Lung (tissue), 11 donors: ENCODE measurements at regions not wholly inside any gene's neighbourhood (a gene's known extent, or its start where the extent isn't known, plus 50 kb on each side); places are given as distances from the start of the nearest gene placed in this dataset.

Experiments
- ATAC-seq: fragments of 200-7000 bp; cut with Tn5 transposase; one replicate; pipeline ENCODE4 v1.9.1; 2020; ENCODE audit warnings: moderate number of reproducible peaks; ENCODE audit not compliant: insufficient read depth, low FRiP score
- DNase-seq, 3 donors: peaks; one replicate each; pipeline ENCODE4 v3.0.0-alpha.2; 2013 to 2017
- H3K27ac ChIP-seq, 2 donors: one replicate each; pipeline ENCODE4 v1.5.1; 2013; ENCODE audit warnings: mild to moderate bottlenecking in 2 of 2, moderate library complexity in 2 of 2, control low read depth in 1 of 2, inconsistent platforms in 1 of 2, low read depth in 1 of 2, low read length in 1 of 2
- H3K27me3 ChIP-seq, 3 donors: one replicate each; pipeline ENCODE4 v1.5.1; 2013; ENCODE audit warnings: low read length in 2 of 3; ENCODE audit not compliant: control insufficient read depth in 3 of 3, insufficient read depth in 3 of 3
- H3K36me3 ChIP-seq, 4 donors: one replicate each; pipeline ENCODE4 v1.5.1; 2013; ENCODE audit warnings: low read length in 4 of 4, mild to moderate bottlenecking in 1 of 4, moderate library complexity in 1 of 4; ENCODE audit not compliant: control insufficient read depth in 4 of 4, insufficient read depth in 4 of 4
- H3K4me1 ChIP-seq, 5 donors: one replicate each; pipeline ENCODE4 v1.5.1; 2013; ENCODE audit warnings: low read length in 5 of 5, mild to moderate bottlenecking in 2 of 5, moderate library complexity in 1 of 5; ENCODE audit not compliant: control insufficient read depth in 5 of 5, insufficient read depth in 5 of 5
- H3K4me3 ChIP-seq: one replicate; pipeline ENCODE4 v1.5.1; 2013; ENCODE audit warnings: mild to moderate bottlenecking, control low read depth, moderate library complexity
- H3K9ac ChIP-seq, 2 donors: one replicate each; pipeline ENCODE4 v1.5.1; 2013; ENCODE audit warnings: low read length in 2 of 2, control low read depth in 1 of 2; ENCODE audit not compliant: insufficient read depth in 1 of 2
- H3K9me3 ChIP-seq, 4 donors: one replicate each; pipeline ENCODE4 v1.5.1; 2013; ENCODE audit warnings: low read length in 3 of 4, mild to moderate bottlenecking in 1 of 4, moderate library complexity in 1 of 4; ENCODE audit not compliant: control insufficient read depth in 4 of 4, insufficient read depth in 3 of 4
- WGBS, 2 donors: extraction: QIAGEN DNeasy Blood & Tissue Kit; methylation state at CpG; one replicate each; pipeline ENCODE4 v1.1.7; 2013; 5-methylcytosine and 5-hydroxymethylcytosine counted together
- TF ChIP-seq, protein P1 (sequence below): IDR thresholded peaks from 2 replicates; pipeline ENCODE4 v1.5.1; 2012; ENCODE audit warnings: mild to moderate bottlenecking; ENCODE audit errors: control extremely low read depth, extremely low read depth
- donor health status: control.
- donor health status: control.
- donor health status: Bipolar disorder and iron deficiency.
- donor health status: healthy.
- donor health status: DM: yes; HTN: yes; CAD: no.

DNA sequence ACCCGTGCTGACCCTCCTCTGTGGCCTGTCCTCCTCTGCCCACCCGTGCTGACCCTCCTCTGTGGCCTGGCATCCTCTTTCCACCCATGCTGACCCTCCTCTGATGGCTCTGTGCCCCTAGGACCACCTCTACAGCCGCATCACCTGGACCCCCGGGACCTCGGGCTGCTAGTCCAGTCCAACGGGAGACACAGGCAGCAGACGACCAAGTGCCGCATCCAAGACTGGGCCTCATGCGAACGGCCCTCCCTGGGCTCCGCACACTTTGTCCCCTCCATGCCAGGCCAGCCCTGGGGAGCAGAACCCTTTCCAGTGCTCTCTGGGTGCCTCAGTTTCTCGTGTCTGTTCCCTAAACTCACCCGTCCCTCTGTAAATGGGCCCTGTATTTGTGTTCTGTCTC lies 107.2 kb upstream of the RNF32 start:
- no peak overlapping the region for H3K9ac ChIP-seq
- TF ChIP-seq, protein P1, sequence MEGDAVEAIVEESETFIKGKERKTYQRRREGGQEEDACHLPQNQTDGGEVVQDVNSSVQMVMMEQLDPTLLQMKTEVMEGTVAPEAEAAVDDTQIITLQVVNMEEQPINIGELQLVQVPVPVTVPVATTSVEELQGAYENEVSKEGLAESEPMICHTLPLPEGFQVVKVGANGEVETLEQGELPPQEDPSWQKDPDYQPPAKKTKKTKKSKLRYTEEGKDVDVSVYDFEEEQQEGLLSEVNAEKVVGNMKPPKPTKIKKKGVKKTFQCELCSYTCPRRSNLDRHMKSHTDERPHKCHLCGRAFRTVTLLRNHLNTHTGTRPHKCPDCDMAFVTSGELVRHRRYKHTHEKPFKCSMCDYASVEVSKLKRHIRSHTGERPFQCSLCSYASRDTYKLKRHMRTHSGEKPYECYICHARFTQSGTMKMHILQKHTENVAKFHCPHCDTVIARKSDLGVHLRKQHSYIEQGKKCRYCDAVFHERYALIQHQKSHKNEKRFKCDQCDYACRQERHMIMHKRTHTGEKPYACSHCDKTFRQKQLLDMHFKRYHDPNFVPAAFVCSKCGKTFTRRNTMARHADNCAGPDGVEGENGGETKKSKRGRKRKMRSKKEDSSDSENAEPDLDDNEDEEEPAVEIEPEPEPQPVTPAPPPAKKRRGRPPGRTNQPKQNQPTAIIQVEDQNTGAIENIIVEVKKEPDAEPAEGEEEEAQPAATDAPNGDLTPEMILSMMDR = no peak
- ATAC-seq (no peak), DNase-seq (no peak)
- H3K4me1 ChIP-seq = no peaks in the 10 kb centered on the region
- H3K4me3 ChIP-seq = no peak overlapping the region
- H3K27ac ChIP-seq = no peak overlapping the region
- no peaks in the 10 kb centered on the region for H3K36me3 ChIP-seq
- H3K27me3 ChIP-seq = no peaks in the 10 kb centered on the region
- peaks cover 0 to 3% (median 0%) of the 10 kb centered on the region in 4 donors for H3K9me3 ChIP-seq
- WGBS, 2 donors = 88 to 96% methylated on average over 13 of the region's 13 CpGs

DNA sequence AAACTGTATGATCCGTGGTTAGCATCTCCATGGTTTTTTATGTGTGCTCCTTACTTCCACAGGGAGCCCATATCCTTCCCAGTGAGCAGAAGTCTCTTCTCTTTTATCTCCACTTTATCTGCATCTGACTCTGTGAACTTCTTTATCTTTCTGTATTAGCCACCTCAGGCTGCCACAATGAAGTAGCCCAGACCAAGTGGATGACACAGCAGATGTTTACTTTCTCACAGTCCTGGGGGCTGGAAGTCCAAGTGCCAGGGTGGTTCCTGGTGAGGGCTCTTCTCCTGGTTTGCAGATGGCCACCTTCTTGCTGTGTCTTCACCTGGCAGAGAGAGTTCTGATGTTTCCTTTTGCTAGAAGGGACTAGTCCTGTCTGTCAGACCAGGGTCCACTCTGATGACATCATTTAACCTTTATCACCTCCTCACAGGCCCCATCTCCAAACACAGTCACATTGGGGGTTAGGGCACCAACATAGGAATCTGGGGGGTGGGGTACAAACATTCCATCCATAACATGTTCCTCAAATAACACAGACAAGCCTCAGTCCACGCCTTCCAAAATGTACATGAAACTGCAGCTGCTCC lies 108.5 kb upstream of the RNF32 start:
- TF ChIP-seq, protein P1 = no peak
- H3K4me3 ChIP-seq = no peak overlapping the region
- peaks cover 0 to 3% (median 0%) of the 10 kb centered on the region in 4 donors for H3K9me3 ChIP-seq
- peaks cover 0 to 1% (median 0%) of the 10 kb centered on the region in 5 donors for H3K4me1 ChIP-seq
- no peaks in the 10 kb centered on the region for H3K27me3 ChIP-seq
- H3K36me3 ChIP-seq = no peaks in the 10 kb centered on the region
- DNase-seq = no peak
- ATAC-seq = no peak
- H3K9ac ChIP-seq = no peak overlapping the region
- no peak overlapping the region for H3K27ac ChIP-seq
- 65 to 66% methylated on average over 2 of the region's 2 CpGs for WGBS, 2 donors

DNA sequence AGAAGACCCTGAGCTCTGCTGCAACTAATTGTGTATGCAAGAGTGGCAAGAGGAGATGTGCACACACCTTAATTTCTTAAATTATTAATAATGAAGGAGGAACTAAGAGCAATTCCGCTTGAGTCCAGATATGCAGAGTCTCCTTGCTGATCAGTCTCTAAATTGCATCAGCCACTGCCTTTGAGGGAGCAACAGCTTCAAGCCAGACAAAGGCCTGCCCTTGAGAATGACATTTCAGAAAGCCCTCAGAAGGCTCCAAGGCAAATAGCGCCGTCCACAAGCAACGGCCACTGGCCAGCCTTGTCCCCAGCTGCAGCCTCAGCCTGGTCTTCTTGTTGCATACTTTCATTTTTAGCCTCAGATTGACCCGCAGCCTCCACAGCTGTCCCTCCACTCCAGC lies 110.6 kb upstream of the RNF32 start:
- H3K4me3 ChIP-seq = no peak overlapping the region
- WGBS, 2 donors = 89% methylated on average over 5 of the region's 5 CpGs
- no peak for ATAC-seq

More for the DNA sequence above, 110.6 kb upstream of the RNF32 start:
- no peak for DNase-seq
- Histone ChIP-seq H3K9ac (no peak overlapping the region), H3K9me3 (peaks cover 0 to 3% (median 0%) of the 10 kb centered on the region in 4 donors), H3K27ac (no peak overlapping the region), H3K36me3 (no peaks in the 10 kb centered on the region), H3K27me3 (no peaks in the 10 kb centered on the region), H3K4me1 (peaks cover 0 to 1% (median 0%) of the 10 kb centered on the region in 5 donors)
- TF ChIP-seq, protein P1 = no peak
